ENCODE measurements at regions not wholly inside any gene's neighbourhood (a gene's known extent, or its start where the extent isn't known, plus 50 kb on each side); places are given as distances from the start of the nearest gene placed in this dataset.

- H3K4me1 Mint-ChIP-seq (ENCODE audit: low read depth) = no peaks in the 10 kb centered on the region
Observed at GRCh38 chr16:86864586-86864985, 286.2 kb downstream of the FOXL1 start.

GRCh38 chr16:86865851-86866662, 287.7 kb downstream of the FOXL1 start:
- DNase-seq (ENCODE audit: low spot score) = no peak
- no peak overlapping the region for H3K4me3 Mint-ChIP-seq
- no peaks in the 10 kb centered on the region for H3K4me1 Mint-ChIP-seq (ENCODE audit: low read depth)
- no peaks in the 10 kb centered on the region for H3K27me3 Mint-ChIP-seq (ENCODE audit: low read depth)
- H3K36me3 Mint-ChIP-seq (ENCODE audit: low read depth) = no peaks in the 10 kb centered on the region
- H3K27ac Mint-ChIP-seq = no peak overlapping the region
- H3K9me3 Mint-ChIP-seq = no peaks in the 10 kb centered on the region

More at GRCh38 chr16:86864586-86864985, 286.2 kb downstream of the FOXL1 start:
- Mint-ChIP-seq H3K4me3 (no peak overlapping the region), H3K9me3 (no peaks in the 10 kb centered on the region), H3K27me3 (ENCODE audit: low read depth) (no peaks in the 10 kb centered on the region), H3K36me3 (ENCODE audit: low read depth) (no peaks in the 10 kb centered on the region), H3K27ac (no peak overlapping the region)
- no peak for DNase-seq (ENCODE audit: low spot score)

DNA sequence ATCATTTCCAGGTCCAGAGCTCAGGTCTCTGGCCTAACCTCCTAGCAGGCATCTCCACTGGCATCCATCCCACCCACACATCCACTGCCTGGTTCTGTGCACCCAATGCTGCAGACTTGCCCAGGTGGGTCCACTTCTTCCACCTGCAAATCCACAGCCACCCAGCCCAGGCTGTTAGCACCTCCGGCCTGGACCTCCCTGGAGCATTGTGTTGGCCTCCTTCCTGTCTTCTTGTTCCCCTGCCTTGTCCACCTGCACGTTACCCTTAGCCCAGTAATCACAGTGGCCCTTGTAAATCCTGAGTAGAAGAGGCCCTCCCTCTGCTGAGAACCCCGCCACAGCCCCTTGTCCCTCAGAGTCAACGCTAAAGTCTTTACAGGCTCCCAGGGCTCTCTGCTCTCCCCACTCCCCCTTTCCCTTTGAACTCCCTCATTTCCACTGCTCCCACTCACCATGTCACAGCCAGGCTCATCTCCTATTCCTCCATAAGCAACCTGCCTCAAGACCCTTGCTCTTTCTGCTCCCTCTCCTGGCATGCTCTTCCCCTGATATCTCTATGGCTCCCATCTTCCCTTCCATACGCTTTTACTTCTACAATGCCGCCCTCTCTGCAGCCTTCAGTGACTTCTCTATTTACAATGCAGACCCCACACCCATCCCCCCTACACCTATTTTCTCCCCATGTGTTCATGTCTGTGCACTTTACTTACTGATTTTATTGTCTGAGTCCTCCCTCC, 288.8 kb downstream of the FOXL1 start:
- Mint-ChIP-seq H3K4me1 (ENCODE audit: low read depth) (no peaks in the 10 kb centered on the region), H3K36me3 (ENCODE audit: low read depth) (no peaks in the 10 kb centered on the region), H3K9me3 (no peaks in the 10 kb centered on the region), H3K27me3 (ENCODE audit: low read depth) (no peaks in the 10 kb centered on the region), H3K4me3 (no peak overlapping the region), H3K27ac (no peak overlapping the region)
- no peak for DNase-seq (ENCODE audit: low spot score)

GRCh38 chr16:86868070-86868469, 289.7 kb downstream of the FOXL1 start:
- DNase-seq (ENCODE audit: low spot score) = no peak
- H3K4me1 Mint-ChIP-seq (ENCODE audit: low read depth) = no peaks in the 10 kb centered on the region
- H3K4me3 Mint-ChIP-seq = no peak overlapping the region
- no peak overlapping the region for H3K27ac Mint-ChIP-seq
- H3K36me3 Mint-ChIP-seq (ENCODE audit: low read depth) = no peaks in the 10 kb centered on the region
- H3K9me3 Mint-ChIP-seq = no peaks in the 10 kb centered on the region
- H3K27me3 Mint-ChIP-seq (ENCODE audit: low read depth) = peaks cover 2% of the 10 kb centered on the region

GRCh38 chr16:86868786-86869185, 290.4 kb downstream of the FOXL1 start:
- no peak overlapping the region for H3K27ac Mint-ChIP-seq
- no peaks in the 10 kb centered on the region for H3K36me3 Mint-ChIP-seq (ENCODE audit: low read depth)
- H3K4me1 Mint-ChIP-seq (ENCODE audit: low read depth) = no peaks in the 10 kb centered on the region
- no peak overlapping the region for H3K4me3 Mint-ChIP-seq
- DNase-seq (ENCODE audit: low spot score) = no peak
- H3K27me3 Mint-ChIP-seq (ENCODE audit: low read depth) = peaks cover 2% of the 10 kb centered on the region
- H3K9me3 Mint-ChIP-seq = no peaks in the 10 kb centered on the region

DNA sequence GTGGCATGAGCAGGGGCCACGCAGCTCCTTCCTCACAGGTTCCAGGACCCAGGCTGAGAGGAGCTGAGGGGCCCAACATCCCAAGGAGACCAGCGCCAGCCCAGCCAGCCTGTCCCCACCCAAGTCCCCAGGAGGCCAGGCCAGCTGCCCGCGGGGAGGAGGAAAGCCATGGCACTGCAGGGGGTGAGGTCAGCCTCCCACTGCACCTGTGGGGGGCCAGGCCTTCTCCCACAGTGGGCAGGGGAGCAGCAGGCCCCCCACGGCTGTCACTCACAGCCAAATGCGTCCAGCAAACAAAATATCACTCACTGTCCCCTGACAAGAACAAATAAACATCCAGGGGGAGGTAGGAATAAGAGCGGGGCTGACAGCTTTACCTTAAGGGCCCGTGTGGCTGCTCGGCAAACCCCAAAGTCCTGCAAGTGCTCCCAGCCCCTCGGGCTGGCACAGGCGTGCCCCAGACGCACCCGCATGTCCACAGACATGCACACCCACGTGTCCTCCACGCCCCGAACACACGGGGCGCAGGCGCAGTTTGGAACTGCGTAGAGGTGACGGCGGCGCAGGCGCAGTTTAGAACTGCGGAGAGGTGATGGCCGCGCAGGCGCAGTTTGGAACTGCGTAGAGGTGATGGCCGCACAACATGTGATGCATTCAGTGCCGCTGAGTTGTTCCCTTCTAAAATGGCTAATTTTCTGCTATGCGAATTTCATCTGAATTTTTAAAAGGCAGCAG, 291.1 kb downstream of the FOXL1 start:
- no peak overlapping the region for H3K4me3 Mint-ChIP-seq

DNA sequence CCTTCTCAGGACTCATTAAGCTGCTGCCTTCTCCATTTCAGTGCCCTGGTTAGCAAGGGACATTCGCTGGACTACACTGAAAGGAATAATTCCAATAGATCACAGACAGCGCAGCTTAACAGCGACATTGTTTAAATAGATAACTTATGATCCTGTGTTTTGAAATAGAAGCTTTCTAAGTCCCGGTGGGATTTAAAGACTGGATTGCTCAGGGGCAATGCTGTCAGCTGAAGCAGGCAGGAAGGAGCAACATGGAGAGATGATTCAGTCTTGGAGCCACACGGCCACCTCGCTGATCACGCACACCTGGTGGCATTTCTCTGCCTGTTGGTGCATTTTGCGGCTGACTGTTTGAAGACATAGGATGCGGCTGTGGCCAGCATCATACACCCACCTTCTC, 292.0 kb downstream of the FOXL1 start:
- H3K27ac Mint-ChIP-seq = no peak overlapping the region
- no peak for DNase-seq (ENCODE audit: low spot score)

More for the DNA sequence above, 291.1 kb downstream of the FOXL1 start:
- H3K9me3 Mint-ChIP-seq = no peaks in the 10 kb centered on the region
- no peak overlapping the region for H3K27ac Mint-ChIP-seq
- H3K4me1 Mint-ChIP-seq (ENCODE audit: low read depth) = no peaks in the 10 kb centered on the region
- no peak for DNase-seq (ENCODE audit: low spot score)
- no peaks in the 10 kb centered on the region for H3K36me3 Mint-ChIP-seq (ENCODE audit: low read depth)
- peaks cover 2% of the 10 kb centered on the region for H3K27me3 Mint-ChIP-seq (ENCODE audit: low read depth)

GRCh38 chr16:86872131-86872530, 293.8 kb downstream of the FOXL1 start:
- no peak overlapping the region for H3K27ac Mint-ChIP-seq
- H3K36me3 Mint-ChIP-seq (ENCODE audit: low read depth) = no peaks in the 10 kb centered on the region
- no peaks in the 10 kb centered on the region for H3K4me1 Mint-ChIP-seq (ENCODE audit: low read depth)
- no peak overlapping the region for H3K4me3 Mint-ChIP-seq
- no peak for DNase-seq (ENCODE audit: low spot score)
- no peaks in the 10 kb centered on the region for H3K9me3 Mint-ChIP-seq
- peaks cover 6% of the 10 kb centered on the region for H3K27me3 Mint-ChIP-seq (ENCODE audit: low read depth)

More for the DNA sequence above, 292.0 kb downstream of the FOXL1 start:
- Mint-ChIP-seq H3K36me3 (ENCODE audit: low read depth) (no peaks in the 10 kb centered on the region), H3K9me3 (no peaks in the 10 kb centered on the region), H3K27me3 (ENCODE audit: low read depth) (peaks cover 2% of the 10 kb centered on the region), H3K4me3 (no peak overlapping the region), H3K4me1 (ENCODE audit: low read depth) (no peaks in the 10 kb centered on the region)

GRCh38 chr16:86872833-86873232, 294.5 kb downstream of the FOXL1 start:
- Mint-ChIP-seq H3K4me3 (no peak overlapping the region), H3K4me1 (ENCODE audit: low read depth) (no peaks in the 10 kb centered on the region), H3K27me3 (ENCODE audit: low read depth) (peaks cover 13% of the 10 kb centered on the region), H3K9me3 (no peaks in the 10 kb centered on the region), H3K27ac (no peak overlapping the region), H3K36me3 (ENCODE audit: low read depth) (no peaks in the 10 kb centered on the region)
- no peak for DNase-seq (ENCODE audit: low spot score)

DNA sequence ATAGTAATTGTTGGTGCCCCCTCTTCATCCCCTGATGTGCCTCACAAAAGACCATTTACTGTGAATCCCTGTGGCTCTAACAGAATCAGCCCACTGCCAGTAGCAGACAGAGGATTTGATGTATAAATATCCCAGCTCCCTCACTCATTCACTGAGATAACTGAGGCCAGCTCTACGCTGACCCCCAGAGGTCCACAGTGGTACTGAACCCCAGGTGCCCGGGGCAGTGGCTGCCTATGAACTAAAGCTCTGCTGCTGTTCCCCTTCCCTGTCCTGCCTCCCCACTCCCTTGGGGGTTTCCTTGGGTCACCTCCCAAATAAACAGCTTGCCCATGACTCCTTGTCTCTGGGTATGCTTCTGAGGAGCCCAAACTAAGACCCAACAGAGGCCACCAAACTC, 295.8 kb downstream of the FOXL1 start:
- H3K36me3 Mint-ChIP-seq (ENCODE audit: low read depth) = no peaks in the 10 kb centered on the region
- H3K27ac Mint-ChIP-seq = no peak overlapping the region
- peaks cover 26% of the 10 kb centered on the region for H3K27me3 Mint-ChIP-seq (ENCODE audit: low read depth)
- no peaks in the 10 kb centered on the region for H3K9me3 Mint-ChIP-seq
- peak; percentile 22 for DNase-seq (ENCODE audit: low spot score)
- no peaks in the 10 kb centered on the region for H3K4me1 Mint-ChIP-seq (ENCODE audit: low read depth)
- H3K4me3 Mint-ChIP-seq = no peak overlapping the region

DNA sequence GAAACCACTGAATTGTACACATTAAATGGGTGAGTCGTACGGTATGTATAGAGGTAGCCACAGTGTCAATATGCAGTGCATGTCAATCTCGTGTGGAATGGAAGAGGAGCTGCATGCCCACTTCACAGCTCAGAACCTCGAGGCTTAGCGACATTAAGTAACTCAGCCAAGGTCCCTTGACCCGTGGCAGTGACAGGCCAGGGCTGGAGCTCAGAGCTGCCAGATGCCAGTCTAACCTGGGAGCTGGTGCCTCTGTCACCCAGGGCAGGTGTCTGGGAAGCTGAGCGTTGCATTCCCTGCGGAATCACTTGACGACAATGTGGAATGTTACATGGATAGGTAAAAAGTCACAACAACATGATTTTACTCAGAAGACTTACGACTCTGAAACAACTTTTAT, 298.1 kb downstream of the FOXL1 start:
- Mint-ChIP-seq H3K4me1 (ENCODE audit: low read depth) (no peaks in the 10 kb centered on the region), H3K9me3 (no peaks in the 10 kb centered on the region), H3K27me3 (ENCODE audit: low read depth) (peaks cover 38% of the 10 kb centered on the region), H3K36me3 (ENCODE audit: low read depth) (no peaks in the 10 kb centered on the region), H3K27ac (no peak overlapping the region), H3K4me3 (no peak overlapping the region)
- DNase-seq (ENCODE audit: low spot score) = no peak

DNA sequence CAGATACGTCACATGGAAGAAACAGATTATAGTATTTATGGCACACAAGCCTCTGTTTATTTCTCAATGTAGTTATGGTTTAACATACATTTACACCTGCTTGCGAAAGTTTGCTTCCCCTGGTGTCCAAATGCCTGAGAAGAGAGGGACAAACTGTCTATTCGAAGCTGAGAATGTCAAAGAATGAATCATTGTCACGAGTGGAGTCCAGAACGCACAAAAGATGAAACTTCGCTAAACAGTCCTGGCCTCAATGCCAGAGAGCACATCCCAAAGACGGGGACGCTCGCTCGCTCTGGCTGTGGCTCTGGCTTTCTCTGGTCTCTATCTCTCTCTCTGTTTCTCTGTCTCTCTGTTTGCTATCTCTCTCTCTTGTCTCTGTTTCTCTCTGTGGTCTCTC, 298.8 kb downstream of the FOXL1 start:
- no peaks in the 10 kb centered on the region for H3K9me3 Mint-ChIP-seq
- no peak overlapping the region for H3K27ac Mint-ChIP-seq
- no peak overlapping the region for H3K4me3 Mint-ChIP-seq
- H3K4me1 Mint-ChIP-seq (ENCODE audit: low read depth) = no peaks in the 10 kb centered on the region
- no peak for DNase-seq (ENCODE audit: low spot score)
- peaks cover 38% of the 10 kb centered on the region for H3K27me3 Mint-ChIP-seq (ENCODE audit: low read depth)
- no peaks in the 10 kb centered on the region for H3K36me3 Mint-ChIP-seq (ENCODE audit: low read depth)

GRCh38 chr16:86877835-86878234, 299.5 kb downstream of the FOXL1 start:
- no peaks in the 10 kb centered on the region for H3K36me3 Mint-ChIP-seq (ENCODE audit: low read depth)
- H3K4me1 Mint-ChIP-seq (ENCODE audit: low read depth) = no peaks in the 10 kb centered on the region
- H3K9me3 Mint-ChIP-seq = no peaks in the 10 kb centered on the region
- peaks cover 37% of the 10 kb centered on the region for H3K27me3 Mint-ChIP-seq (ENCODE audit: low read depth)
- DNase-seq (ENCODE audit: low spot score) = no peak
- H3K27ac Mint-ChIP-seq = no peak overlapping the region
- H3K4me3 Mint-ChIP-seq = no peak overlapping the region

Data from T-helper 2 cell treated with Interferon-gamma antibody and Interleukin-4, amounts not matched to agents 5 μg/mL and 100 μg/mL, for 36 hours (primary cell).